ENCODE measurements at regions not wholly inside any gene's neighbourhood (a gene's known extent, or its start where the extent isn't known, plus 50 kb on each side); places are given as distances from the start of the nearest gene placed in this dataset.
"Not testable (repeated sequence)": the region's sequence is repeated elsewhere in the genome, so short reads cannot be mapped to it uniquely, and the experiment has no call there.

DNA sequence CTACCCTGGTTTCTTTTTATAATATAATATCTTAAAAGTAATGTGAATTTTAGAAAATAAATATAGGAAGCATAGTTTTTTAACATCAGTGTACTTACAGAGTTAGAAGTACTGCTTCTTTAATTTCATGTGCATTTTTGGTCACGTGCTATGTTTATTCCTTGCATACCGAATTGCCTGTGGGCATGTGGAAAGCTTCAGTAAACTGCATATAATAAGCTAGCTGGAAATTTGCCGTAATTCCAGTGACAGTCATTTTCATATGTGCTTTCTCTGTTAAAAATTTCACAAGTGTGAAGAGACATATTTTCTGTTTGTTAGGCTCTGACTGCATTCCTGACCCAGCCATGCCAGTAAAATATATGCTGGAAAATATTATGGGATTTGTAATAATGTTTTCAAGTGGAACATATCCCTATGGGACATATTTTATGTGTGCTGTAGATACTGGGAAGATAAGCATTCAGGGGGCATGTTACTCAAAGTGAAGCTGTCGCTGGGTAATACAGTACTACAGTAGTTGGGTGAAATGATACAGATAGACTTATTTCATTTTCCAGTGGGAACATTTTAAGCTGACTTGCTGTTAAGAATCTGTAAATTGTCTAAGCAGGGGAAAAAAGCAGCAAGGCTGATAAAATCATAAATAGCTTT lies 616.7 kb downstream of the FRK start:
- DNase-seq: no peak
- no peaks in the 10 kb centered on the region for H3K36me3 Mint-ChIP-seq (ENCODE audit: low read depth)
- TF ChIP-seq, protein P1, sequence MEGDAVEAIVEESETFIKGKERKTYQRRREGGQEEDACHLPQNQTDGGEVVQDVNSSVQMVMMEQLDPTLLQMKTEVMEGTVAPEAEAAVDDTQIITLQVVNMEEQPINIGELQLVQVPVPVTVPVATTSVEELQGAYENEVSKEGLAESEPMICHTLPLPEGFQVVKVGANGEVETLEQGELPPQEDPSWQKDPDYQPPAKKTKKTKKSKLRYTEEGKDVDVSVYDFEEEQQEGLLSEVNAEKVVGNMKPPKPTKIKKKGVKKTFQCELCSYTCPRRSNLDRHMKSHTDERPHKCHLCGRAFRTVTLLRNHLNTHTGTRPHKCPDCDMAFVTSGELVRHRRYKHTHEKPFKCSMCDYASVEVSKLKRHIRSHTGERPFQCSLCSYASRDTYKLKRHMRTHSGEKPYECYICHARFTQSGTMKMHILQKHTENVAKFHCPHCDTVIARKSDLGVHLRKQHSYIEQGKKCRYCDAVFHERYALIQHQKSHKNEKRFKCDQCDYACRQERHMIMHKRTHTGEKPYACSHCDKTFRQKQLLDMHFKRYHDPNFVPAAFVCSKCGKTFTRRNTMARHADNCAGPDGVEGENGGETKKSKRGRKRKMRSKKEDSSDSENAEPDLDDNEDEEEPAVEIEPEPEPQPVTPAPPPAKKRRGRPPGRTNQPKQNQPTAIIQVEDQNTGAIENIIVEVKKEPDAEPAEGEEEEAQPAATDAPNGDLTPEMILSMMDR (IDR thresholded peaks at IDR 0.05): no peak
- H3K4me3 Mint-ChIP-seq: no peak overlapping the region
- H3K4me1 Mint-ChIP-seq (ENCODE audit: low read depth): no peaks in the 10 kb centered on the region
- peaks cover 20% of the 10 kb centered on the region for H3K9me3 Mint-ChIP-seq
- H3K27ac Mint-ChIP-seq: no peak overlapping the region
- H3K27me3 Mint-ChIP-seq (ENCODE audit: insufficient read depth): no peaks in the 10 kb centered on the region

GRCh38 chr6:115442323-115442722 lies 618.4 kb downstream of the FRK start:
- Mint-ChIP-seq H3K4me1 (ENCODE audit: low read depth) (no peaks in the 10 kb centered on the region), H3K36me3 (ENCODE audit: low read depth) (no peaks in the 10 kb centered on the region), H3K4me3 (no peak overlapping the region), H3K9me3 (peaks cover 17% of the 10 kb centered on the region), H3K27me3 (ENCODE audit: insufficient read depth) (no peaks in the 10 kb centered on the region), H3K27ac (no peak overlapping the region)
- no peak for DNase-seq
- TF ChIP-seq, protein P1 (IDR thresholded peaks at IDR 0.05): no peak

DNA sequence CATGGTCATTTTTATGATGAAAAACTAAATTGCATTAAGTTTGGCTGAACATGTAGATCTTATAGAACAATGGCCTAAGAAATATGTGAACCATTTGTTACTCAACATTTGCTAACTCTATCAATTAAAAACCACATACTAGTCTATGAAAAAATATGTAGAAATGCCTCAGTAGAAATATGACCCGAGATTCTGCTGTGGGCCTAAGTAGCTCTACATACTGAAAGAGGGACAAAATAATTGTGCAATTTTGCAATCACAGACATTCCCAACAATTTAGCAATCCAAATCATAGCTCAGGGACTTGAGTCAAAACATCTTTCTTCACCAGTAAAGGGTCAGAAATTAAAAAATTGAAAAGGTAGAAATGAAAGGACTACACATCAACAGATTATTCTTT lies 619.0 kb downstream of the FRK start:
- no peak for DNase-seq
- Mint-ChIP-seq H3K4me3 (no peak overlapping the region), H3K36me3 (ENCODE audit: low read depth) (no peaks in the 10 kb centered on the region), H3K9me3 (peaks cover 17% of the 10 kb centered on the region), H3K27me3 (ENCODE audit: insufficient read depth) (no peaks in the 10 kb centered on the region), H3K27ac (no peak overlapping the region), H3K4me1 (ENCODE audit: low read depth) (no peaks in the 10 kb centered on the region)
- TF ChIP-seq, protein P1 (IDR thresholded peaks at IDR 0.05): no peak

GRCh38 chr6:115415378-115415777 lies 645.3 kb downstream of the FRK start:
- Mint-ChIP-seq H3K4me3 (no peak overlapping the region), H3K9me3 (peaks cover 48% of the 10 kb centered on the region), H3K27ac (no peak overlapping the region), H3K27me3 (ENCODE audit: insufficient read depth) (no peaks in the 10 kb centered on the region), H3K4me1 (ENCODE audit: low read depth) (no peaks in the 10 kb centered on the region), H3K36me3 (ENCODE audit: low read depth) (no peaks in the 10 kb centered on the region)
- no peak for DNase-seq
- TF ChIP-seq, protein P1 (IDR thresholded peaks at IDR 0.05): no peak

DNA sequence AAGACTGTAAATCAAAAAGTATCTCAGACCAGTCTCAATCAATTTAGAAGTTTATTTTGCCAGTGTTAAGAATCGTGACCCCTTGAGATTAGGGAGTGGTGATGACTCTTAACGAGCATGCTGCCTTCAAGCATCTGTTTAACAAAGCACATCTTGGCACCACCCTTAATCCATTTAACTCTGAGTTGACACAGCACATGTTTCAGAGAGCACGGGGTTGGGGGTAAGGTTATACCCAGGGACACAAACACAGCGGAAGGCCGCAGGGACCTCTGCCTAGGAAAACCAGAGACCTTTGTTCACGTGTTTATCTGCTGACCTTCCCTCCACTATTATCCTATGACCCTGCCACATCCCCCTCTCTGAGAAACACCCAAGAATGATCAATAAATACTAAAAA lies 645.8 kb downstream of the FRK start:
- peaks cover 49% of the 10 kb centered on the region for H3K9me3 Mint-ChIP-seq

GRCh38 chr6:115411756-115412155 lies 648.9 kb downstream of the FRK start:
- TF ChIP-seq, protein P1 (IDR thresholded peaks at IDR 0.05): no peak
- Mint-ChIP-seq H3K4me3 (no peak overlapping the region), H3K9me3 (peaks cover 55% of the 10 kb centered on the region), H3K27ac (no peak overlapping the region), H3K27me3 (ENCODE audit: insufficient read depth) (no peaks in the 10 kb centered on the region), H3K36me3 (ENCODE audit: low read depth) (no peaks in the 10 kb centered on the region), H3K4me1 (ENCODE audit: low read depth) (no peaks in the 10 kb centered on the region)
- no peak for DNase-seq

More for the DNA sequence above, 645.8 kb downstream of the FRK start:
- not testable (repeated sequence) for H3K4me1 Mint-ChIP-seq (ENCODE audit: low read depth); H3K36me3 Mint-ChIP-seq (ENCODE audit: low read depth); H3K4me3 Mint-ChIP-seq; DNase-seq; H3K27me3 Mint-ChIP-seq (ENCODE audit: insufficient read depth); H3K27ac Mint-ChIP-seq

Data from HFFc6 (cell line).